ENCODE measurements at regions not wholly inside any gene's neighbourhood (a gene's known extent, or its start where the extent isn't known, plus 50 kb on each side); places are given as distances from the start of the nearest gene placed in this dataset.

DNA sequence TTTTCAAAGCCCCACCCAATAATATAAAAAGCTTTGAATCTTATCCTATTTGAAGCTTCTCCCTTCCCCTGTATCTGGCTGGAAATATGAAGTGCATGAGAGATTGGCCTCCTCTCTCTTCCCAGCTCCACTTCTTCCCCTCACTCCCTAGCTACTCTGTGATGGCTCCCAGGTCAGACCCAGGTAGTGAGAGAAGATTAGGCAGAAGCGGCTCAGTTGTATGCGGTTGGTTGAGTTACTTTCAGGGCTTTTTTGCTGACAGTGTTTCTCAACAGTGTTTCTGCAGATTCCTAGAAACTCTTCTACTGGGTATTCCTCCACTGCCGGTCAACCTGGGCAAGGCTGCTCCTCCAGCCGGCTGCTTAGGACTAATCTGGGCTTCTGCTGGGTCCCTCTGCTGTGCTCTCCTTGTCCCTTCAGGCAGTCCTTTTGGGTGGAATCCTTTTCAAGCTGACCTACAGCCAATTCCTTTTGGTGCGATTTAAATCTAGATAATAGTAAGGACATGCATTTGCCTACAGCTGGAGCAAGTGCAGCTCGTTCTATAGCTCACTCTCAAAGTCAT lies 87.4 kb upstream of the SLC7A11 start:
- no peak for DNase-seq (ENCODE audit: low read depth)
- no peaks in the 10 kb centered on the region for H3K27me3 ChIP-seq (ENCODE audit: control insufficient read depth, insufficient read depth, low read length)
- no peak overlapping the region for H3K4me3 ChIP-seq (ENCODE audit: low read depth, low read length)
- TF ChIP-seq, protein P1, sequence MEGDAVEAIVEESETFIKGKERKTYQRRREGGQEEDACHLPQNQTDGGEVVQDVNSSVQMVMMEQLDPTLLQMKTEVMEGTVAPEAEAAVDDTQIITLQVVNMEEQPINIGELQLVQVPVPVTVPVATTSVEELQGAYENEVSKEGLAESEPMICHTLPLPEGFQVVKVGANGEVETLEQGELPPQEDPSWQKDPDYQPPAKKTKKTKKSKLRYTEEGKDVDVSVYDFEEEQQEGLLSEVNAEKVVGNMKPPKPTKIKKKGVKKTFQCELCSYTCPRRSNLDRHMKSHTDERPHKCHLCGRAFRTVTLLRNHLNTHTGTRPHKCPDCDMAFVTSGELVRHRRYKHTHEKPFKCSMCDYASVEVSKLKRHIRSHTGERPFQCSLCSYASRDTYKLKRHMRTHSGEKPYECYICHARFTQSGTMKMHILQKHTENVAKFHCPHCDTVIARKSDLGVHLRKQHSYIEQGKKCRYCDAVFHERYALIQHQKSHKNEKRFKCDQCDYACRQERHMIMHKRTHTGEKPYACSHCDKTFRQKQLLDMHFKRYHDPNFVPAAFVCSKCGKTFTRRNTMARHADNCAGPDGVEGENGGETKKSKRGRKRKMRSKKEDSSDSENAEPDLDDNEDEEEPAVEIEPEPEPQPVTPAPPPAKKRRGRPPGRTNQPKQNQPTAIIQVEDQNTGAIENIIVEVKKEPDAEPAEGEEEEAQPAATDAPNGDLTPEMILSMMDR (IDR thresholded peaks at IDR 0.05; ENCODE audit: insufficient read depth, low read length, severe bottlenecking): no peak
- H3K36me3 ChIP-seq (ENCODE audit: control insufficient read depth, insufficient read depth, low read length): no peaks in the 10 kb centered on the region
- no peak for FAIRE-seq

GRCh38 chr4:138327338-138327737 lies 85.2 kb upstream of the SLC7A11 start:
- TF ChIP-seq, protein P1 (IDR thresholded peaks at IDR 0.05; ENCODE audit: insufficient read depth, low read length, severe bottlenecking): no peak
- Histone ChIP-seq H3K4me3 (ENCODE audit: low read depth, low read length) (no peak overlapping the region), H3K36me3 (ENCODE audit: control insufficient read depth, insufficient read depth, low read length) (no peaks in the 10 kb centered on the region), H3K27me3 (ENCODE audit: control insufficient read depth, insufficient read depth, low read length) (no peaks in the 10 kb centered on the region)
- no peak for FAIRE-seq
- DNase-seq (ENCODE audit: low read depth): no peak

GRCh38 chr4:138320831-138321230 lies 78.7 kb upstream of the SLC7A11 start:
- FAIRE-seq (no peak), DNase-seq (ENCODE audit: low read depth) (no peak)
- H3K4me3 ChIP-seq (ENCODE audit: low read depth, low read length): no peak overlapping the region
- TF ChIP-seq, protein P1 (IDR thresholded peaks at IDR 0.05; ENCODE audit: insufficient read depth, low read length, severe bottlenecking): no peak
- H3K36me3 ChIP-seq (ENCODE audit: control insufficient read depth, insufficient read depth, low read length): no peaks in the 10 kb centered on the region
- no peaks in the 10 kb centered on the region for H3K27me3 ChIP-seq (ENCODE audit: control insufficient read depth, insufficient read depth, low read length)

GRCh38 chr4:138320030-138320429 lies 77.9 kb upstream of the SLC7A11 start:
- FAIRE-seq: no peak
- TF ChIP-seq, protein P1 (IDR thresholded peaks at IDR 0.05; ENCODE audit: insufficient read depth, low read length, severe bottlenecking): no peak
- H3K27me3 ChIP-seq (ENCODE audit: control insufficient read depth, insufficient read depth, low read length): no peaks in the 10 kb centered on the region
- no peaks in the 10 kb centered on the region for H3K36me3 ChIP-seq (ENCODE audit: control insufficient read depth, insufficient read depth, low read length)
- H3K4me3 ChIP-seq (ENCODE audit: low read depth, low read length): no peak overlapping the region
- no peak for DNase-seq (ENCODE audit: low read depth)

- DNase-seq (ENCODE audit: low read depth) (no peak), FAIRE-seq (no peak)
- Histone ChIP-seq H3K4me3 (ENCODE audit: low read depth, low read length) (no peak overlapping the region), H3K36me3 (ENCODE audit: control insufficient read depth, insufficient read depth, low read length) (no peaks in the 10 kb centered on the region), H3K27me3 (ENCODE audit: control insufficient read depth, insufficient read depth, low read length) (no peaks in the 10 kb centered on the region)
- TF ChIP-seq, protein P1 (IDR thresholded peaks at IDR 0.05; ENCODE audit: insufficient read depth, low read length, severe bottlenecking): no peak
Measured at GRCh38 chr4:138317175-138317748, 75.1 kb upstream of the SLC7A11 start.

GRCh38 chr4:138312536-138312911 lies 70.4 kb upstream of the SLC7A11 start:
- no peaks in the 10 kb centered on the region for H3K27me3 ChIP-seq (ENCODE audit: control insufficient read depth, insufficient read depth, low read length)
- DNase-seq (ENCODE audit: low read depth) (no peak), FAIRE-seq (no peak)
- no peak overlapping the region for H3K4me3 ChIP-seq (ENCODE audit: low read depth, low read length)
- H3K36me3 ChIP-seq (ENCODE audit: control insufficient read depth, insufficient read depth, low read length): no peaks in the 10 kb centered on the region
- TF ChIP-seq, protein P1 (IDR thresholded peaks at IDR 0.05; ENCODE audit: insufficient read depth, low read length, severe bottlenecking): no peak
